ENCODE measurements at regions not wholly inside any gene's neighbourhood (a gene's known extent, or its start where the extent isn't known, plus 50 kb on each side); places are given as distances from the start of the nearest gene placed in this dataset.

GRCh38 chr10:61120805-61121204, 176.8 kb upstream of the RHOBTB1 start:
- H3K36me3 ChIP-seq (ENCODE audit: control insufficient read depth, insufficient read depth, low read length), result no peaks in the 10 kb centered on the region
- DNase-seq (ENCODE audit: extremely low read depth, insufficient read length), result no peak
- TF ChIP-seq CTCF (IDR thresholded peaks at IDR 0.05; ENCODE audit: insufficient read depth, low read length, poor library complexity, severe bottlenecking), result no peak
- no peaks in the 10 kb centered on the region for H3K27me3 ChIP-seq (replicated peaks; ENCODE audit: control insufficient read depth, insufficient read depth, low read length)
- H3K4me3 ChIP-seq (replicated peaks; ENCODE audit: low read depth, low read length), result no peak overlapping the region

- no peak for TF ChIP-seq CTCF (IDR thresholded peaks at IDR 0.05; ENCODE audit: insufficient read depth, low read length, poor library complexity, severe bottlenecking)
- no peak for DNase-seq (ENCODE audit: extremely low read depth, insufficient read length)
These were observed 175.6 kb upstream of the RHOBTB1 start for GRCh38 chr10:61119573-61119972.

GRCh38 chr10:61115897-61116296, 171.9 kb upstream of the RHOBTB1 start:
- DNase-seq (ENCODE audit: extremely low read depth, insufficient read length), result no peak
- no peak for TF ChIP-seq CTCF (IDR thresholded peaks at IDR 0.05; ENCODE audit: insufficient read depth, low read length, poor library complexity, severe bottlenecking)
- Histone ChIP-seq H3K36me3 (ENCODE audit: control insufficient read depth, insufficient read depth, low read length) (no peaks in the 10 kb centered on the region), H3K4me3 (replicated peaks; ENCODE audit: low read depth, low read length) (no peak overlapping the region), H3K27me3 (replicated peaks; ENCODE audit: control insufficient read depth, insufficient read depth, low read length) (no peaks in the 10 kb centered on the region)

More at GRCh38 chr10:61119573-61119972, 175.6 kb upstream of the RHOBTB1 start:
- H3K36me3 ChIP-seq (ENCODE audit: control insufficient read depth, insufficient read depth, low read length), result no peaks in the 10 kb centered on the region
- H3K4me3 ChIP-seq (replicated peaks; ENCODE audit: low read depth, low read length), result no peak overlapping the region
- no peaks in the 10 kb centered on the region for H3K27me3 ChIP-seq (replicated peaks; ENCODE audit: control insufficient read depth, insufficient read depth, low read length)

GRCh38 chr10:61112771-61113170, 168.8 kb upstream of the RHOBTB1 start:
- DNase-seq (ENCODE audit: extremely low read depth, insufficient read length), result no peak
- no peak for TF ChIP-seq CTCF (IDR thresholded peaks at IDR 0.05; ENCODE audit: insufficient read depth, low read length, poor library complexity, severe bottlenecking)
- H3K4me3 ChIP-seq (replicated peaks; ENCODE audit: low read depth, low read length), result no peak overlapping the region
- no peaks in the 10 kb centered on the region for H3K27me3 ChIP-seq (replicated peaks; ENCODE audit: control insufficient read depth, insufficient read depth, low read length)
- no peaks in the 10 kb centered on the region for H3K36me3 ChIP-seq (ENCODE audit: control insufficient read depth, insufficient read depth, low read length)

- Histone ChIP-seq H3K36me3 (ENCODE audit: control insufficient read depth, insufficient read depth, low read length) (no peaks in the 10 kb centered on the region), H3K4me3 (replicated peaks; ENCODE audit: low read depth, low read length) (no peak overlapping the region), H3K27me3 (replicated peaks; ENCODE audit: control insufficient read depth, insufficient read depth, low read length) (no peaks in the 10 kb centered on the region)
- DNase-seq (ENCODE audit: extremely low read depth, insufficient read length), result no peak
- TF ChIP-seq CTCF (IDR thresholded peaks at IDR 0.05; ENCODE audit: insufficient read depth, low read length, poor library complexity, severe bottlenecking), result no peak
These were observed 167.0 kb upstream of the RHOBTB1 start for GRCh38 chr10:61110936-61111335.

GRCh38 chr10:61110188-61110844, 166.3 kb upstream of the RHOBTB1 start:
- Histone ChIP-seq H3K36me3 (ENCODE audit: control insufficient read depth, insufficient read depth, low read length) (no peaks in the 10 kb centered on the region), H3K4me3 (replicated peaks; ENCODE audit: low read depth, low read length) (no peak overlapping the region), H3K27me3 (replicated peaks; ENCODE audit: control insufficient read depth, insufficient read depth, low read length) (no peaks in the 10 kb centered on the region)
- no peak for DNase-seq (ENCODE audit: extremely low read depth, insufficient read length)
- no peak for TF ChIP-seq CTCF (IDR thresholded peaks at IDR 0.05; ENCODE audit: insufficient read depth, low read length, poor library complexity, severe bottlenecking)
